Suprapubic skin (tissue), 4 donors: ENCODE measurements at regions not wholly inside any gene's neighbourhood (a gene's known extent, or its start where the extent isn't known, plus 50 kb on each side); places are given as distances from the start of the nearest gene placed in this dataset.

Experiments used
- DNase-seq, 2 donors: peaks; one replicate each; pipeline ENCODE4 v3.0.0-alpha.2; 2019; ENCODE audit warnings: low spot score in 2 of 2
- H3K27ac ChIP-seq: fragments of 200-600 bp; sonication (generic); one replicate; pipeline ENCODE4 v1.5.1; 2019
- H3K27me3 ChIP-seq: fragments of 200-600 bp; sonication (generic); one replicate; pipeline ENCODE4 v1.5.1; 2019
- H3K36me3 ChIP-seq: fragments of 200-600 bp; sonication (generic); one replicate; pipeline ENCODE4 v1.5.1; 2019
- H3K4me1 ChIP-seq: fragments of 200-600 bp; sonication (generic); one replicate; pipeline ENCODE4 v1.5.1; 2019
- H3K4me3 ChIP-seq: fragments of 200-600 bp; sonication (generic); one replicate; pipeline ENCODE4 v1.5.1; 2019; ENCODE audit warnings: mild to moderate bottlenecking
- H3K9me3 ChIP-seq: fragments of 200-600 bp; sonication (generic); one replicate; pipeline ENCODE4 v1.5.1; 2019
- EP300 ChIP-seq: sonication (generic); formaldehyde crosslinking; IDR thresholded peaks from one replicate; pipeline ENCODE4 v1.6.1; 2017; ENCODE audit warnings: antibody characterized with exemption
- POLR2A ChIP-seq, 2 donors: fragments of 450-650 bp; IDR thresholded peaks; one replicate each; pipeline ENCODE4 v1.6.1; 2017; ENCODE audit warnings: antibody characterized with exemption in 2 of 2, mild to moderate bottlenecking in 2 of 2, moderate library complexity in 2 of 2
- POLR2AphosphoS5 ChIP-seq, 3 donors: sonication (generic); formaldehyde crosslinking; IDR thresholded peaks; one replicate each; pipeline ENCODE4 v1.6.1; 2017; ENCODE audit warnings: antibody characterized with exemption in 3 of 3
- whole genome bisulfite sequencing: methylation state at CpG from one replicate; pipeline ENCODE4 v1.1.5; 2018; 5-methylcytosine and 5-hydroxymethylcytosine counted together
- TF ChIP-seq, protein P1 (sequence below), 2 donors: fragments of 200-600 bp in 1 of 2; fragments of 450-650 bp in 1 of 2; sonication (generic) in 1 of 2; IDR thresholded peaks; one replicate each; pipeline ENCODE4 v1.5.1; 2016 to 2019; ENCODE audit warnings: antibody characterized with exemption in 2 of 2, mild to moderate bottlenecking in 1 of 2, moderate library complexity in 1 of 2

DNA sequence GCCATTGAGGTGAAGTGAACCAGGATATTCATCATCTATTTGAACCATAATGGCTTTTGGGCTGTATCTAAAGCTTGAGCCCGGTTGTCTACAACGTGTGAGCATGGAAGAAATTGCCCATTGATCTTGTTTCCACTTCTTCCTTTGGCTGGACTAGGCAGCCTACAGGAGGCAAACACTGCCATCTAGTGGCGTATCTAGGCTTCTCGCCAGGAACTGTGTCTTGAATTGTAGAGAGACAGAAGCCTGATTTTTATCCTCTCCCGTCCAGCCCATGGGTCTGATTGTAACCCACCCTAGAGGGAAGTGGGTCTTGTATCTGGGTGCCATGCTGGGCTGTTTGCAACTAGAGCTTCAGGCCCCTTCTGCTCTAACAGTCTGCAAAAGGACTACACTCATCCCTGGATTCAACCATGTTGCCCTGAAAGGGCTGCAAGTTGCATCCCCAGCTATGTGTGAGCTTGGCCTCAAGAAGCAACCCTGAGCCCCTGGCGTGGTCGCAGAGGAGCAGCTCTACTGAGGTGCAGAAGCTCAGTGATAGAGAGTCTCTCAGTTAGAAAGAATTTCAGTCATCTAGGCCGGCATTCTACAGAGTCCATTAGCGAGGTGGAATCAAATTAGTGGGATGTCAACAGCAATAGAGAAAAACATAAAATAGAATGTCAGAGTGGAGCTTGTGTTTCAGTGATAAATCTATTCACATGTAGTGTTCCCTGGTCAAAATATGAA is 170.2 kb upstream of the UMPS start:
- H3K9me3 ChIP-seq = no peaks in the 10 kb centered on the region
- no peak overlapping the region for H3K4me3 ChIP-seq
- 31% methylated on average over 9 of the region's 9 CpGs for WGBS
- DNase-seq = peak in 1 of 2 donors; percentile 74
- TF ChIP-seq POLR2AphosphoS5 (IDR thresholded peaks at IDR 0.05) = no peak
- TF ChIP-seq EP300 = no peak
- TF ChIP-seq, protein P1, sequence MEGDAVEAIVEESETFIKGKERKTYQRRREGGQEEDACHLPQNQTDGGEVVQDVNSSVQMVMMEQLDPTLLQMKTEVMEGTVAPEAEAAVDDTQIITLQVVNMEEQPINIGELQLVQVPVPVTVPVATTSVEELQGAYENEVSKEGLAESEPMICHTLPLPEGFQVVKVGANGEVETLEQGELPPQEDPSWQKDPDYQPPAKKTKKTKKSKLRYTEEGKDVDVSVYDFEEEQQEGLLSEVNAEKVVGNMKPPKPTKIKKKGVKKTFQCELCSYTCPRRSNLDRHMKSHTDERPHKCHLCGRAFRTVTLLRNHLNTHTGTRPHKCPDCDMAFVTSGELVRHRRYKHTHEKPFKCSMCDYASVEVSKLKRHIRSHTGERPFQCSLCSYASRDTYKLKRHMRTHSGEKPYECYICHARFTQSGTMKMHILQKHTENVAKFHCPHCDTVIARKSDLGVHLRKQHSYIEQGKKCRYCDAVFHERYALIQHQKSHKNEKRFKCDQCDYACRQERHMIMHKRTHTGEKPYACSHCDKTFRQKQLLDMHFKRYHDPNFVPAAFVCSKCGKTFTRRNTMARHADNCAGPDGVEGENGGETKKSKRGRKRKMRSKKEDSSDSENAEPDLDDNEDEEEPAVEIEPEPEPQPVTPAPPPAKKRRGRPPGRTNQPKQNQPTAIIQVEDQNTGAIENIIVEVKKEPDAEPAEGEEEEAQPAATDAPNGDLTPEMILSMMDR (IDR thresholded peaks at IDR 0.05) = peak; percentile 43 to 88
- TF ChIP-seq POLR2A (IDR thresholded peaks at IDR 0.05) = no peak
- peaks cover 26% of the 10 kb centered on the region for H3K4me1 ChIP-seq
- no peaks in the 10 kb centered on the region for H3K27me3 ChIP-seq
- H3K27ac ChIP-seq = no peak overlapping the region
- H3K36me3 ChIP-seq = no peaks in the 10 kb centered on the region

DNA sequence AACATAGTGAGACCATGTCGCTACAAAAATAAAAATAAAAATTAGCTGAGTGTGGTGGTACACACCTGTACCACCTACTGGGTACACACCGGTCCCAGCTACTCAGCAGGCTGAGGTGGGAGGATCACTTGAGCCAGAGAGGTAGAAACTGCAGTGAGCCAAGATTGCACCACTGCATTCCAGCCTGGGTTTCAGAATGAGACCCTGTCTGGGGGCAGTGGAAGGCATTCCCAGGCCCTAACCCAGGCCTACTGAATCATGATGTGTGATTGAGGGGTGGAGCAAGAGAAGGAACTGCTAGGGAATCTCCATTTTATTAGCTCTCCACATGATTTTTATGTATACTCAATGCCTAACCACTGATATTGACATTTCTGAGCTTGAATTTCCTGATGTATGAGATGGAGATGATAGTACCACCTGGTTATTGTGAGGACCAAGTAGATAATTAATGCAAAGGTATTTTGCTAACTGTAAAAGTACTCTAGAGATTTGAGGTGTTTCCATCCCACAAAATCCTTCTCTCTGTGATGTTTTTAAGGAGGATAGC is 169.5 kb upstream of the UMPS start:
- no peaks in the 10 kb centered on the region for H3K27me3 ChIP-seq
- H3K4me1 ChIP-seq = peaks cover 26% of the 10 kb centered on the region
- 78% methylated on average over 2 of the region's 2 CpGs for WGBS
- H3K27ac ChIP-seq = no peak overlapping the region
- H3K36me3 ChIP-seq = no peaks in the 10 kb centered on the region
- no peak overlapping the region for H3K4me3 ChIP-seq
- TF ChIP-seq POLR2A (IDR thresholded peaks at IDR 0.05) (no peak), EP300 (no peak), POLR2AphosphoS5 (IDR thresholded peaks at IDR 0.05) (no peak)
- TF ChIP-seq, protein P1 (IDR thresholded peaks at IDR 0.05) = no peak
- no peak for DNase-seq
- H3K9me3 ChIP-seq = no peaks in the 10 kb centered on the region

DNA sequence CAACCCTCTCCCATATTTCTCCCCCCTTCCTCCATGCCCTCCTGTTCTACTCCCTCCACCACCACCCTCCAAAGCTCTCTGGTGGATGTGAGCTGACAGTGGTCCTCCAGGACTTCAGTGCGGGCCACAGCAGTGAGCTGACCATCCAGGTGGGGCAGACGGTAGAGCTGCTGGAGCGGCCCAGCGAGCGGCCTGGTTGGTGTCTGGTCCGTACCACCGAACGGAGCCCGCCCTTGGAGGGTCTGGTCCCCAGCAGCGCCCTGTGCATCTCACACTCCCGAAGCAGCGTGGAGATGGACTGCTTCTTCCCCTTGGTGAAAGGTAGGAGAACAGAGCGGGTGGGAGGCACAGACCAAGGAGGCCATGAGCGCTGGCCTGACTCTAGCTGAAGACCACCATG is 167.5 kb upstream of the UMPS start:
- Histone ChIP-seq H3K27ac (no peak overlapping the region), H3K27me3 (no peaks in the 10 kb centered on the region), H3K9me3 (no peaks in the 10 kb centered on the region), H3K36me3 (no peaks in the 10 kb centered on the region), H3K4me1 (peaks cover 20% of the 10 kb centered on the region), H3K4me3 (no peak overlapping the region)
- 93% methylated on average over 14 of the region's 14 CpGs for WGBS
- no peak for DNase-seq
- TF ChIP-seq, protein P1 (IDR thresholded peaks at IDR 0.05) = no peak
- TF ChIP-seq POLR2A (IDR thresholded peaks at IDR 0.05) = no peak
- no peak for TF ChIP-seq EP300
- no peak for TF ChIP-seq POLR2AphosphoS5 (IDR thresholded peaks at IDR 0.05)

DNA sequence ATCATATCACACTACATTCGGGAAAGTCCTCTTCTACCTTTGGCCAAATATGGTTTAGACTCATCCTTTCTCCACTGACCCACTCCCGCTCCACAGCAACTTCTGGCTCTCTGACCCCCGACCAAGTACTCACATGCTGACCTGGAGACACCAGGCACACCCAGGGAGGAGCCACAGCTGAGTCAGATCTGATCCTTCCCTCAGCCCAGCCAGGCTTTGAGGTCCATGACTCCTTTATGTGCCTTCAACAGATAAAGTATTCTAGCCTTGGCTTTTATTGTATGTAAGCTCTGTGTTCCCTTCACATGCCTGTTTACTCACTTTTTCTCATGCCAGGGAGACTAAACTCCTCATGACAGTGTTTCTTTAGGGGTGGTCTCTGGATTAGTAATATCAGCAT is 166.9 kb upstream of the UMPS start:
- H3K4me1 ChIP-seq = peaks cover 14% of the 10 kb centered on the region
- H3K36me3 ChIP-seq = no peaks in the 10 kb centered on the region
- H3K27ac ChIP-seq = no peak overlapping the region
- no peak for DNase-seq
- no peaks in the 10 kb centered on the region for H3K27me3 ChIP-seq
- no peaks in the 10 kb centered on the region for H3K9me3 ChIP-seq
- TF ChIP-seq POLR2A (IDR thresholded peaks at IDR 0.05) (no peak), EP300 (no peak), POLR2AphosphoS5 (IDR thresholded peaks at IDR 0.05) (no peak)
- TF ChIP-seq, protein P1 (IDR thresholded peaks at IDR 0.05) = no peak
- H3K4me3 ChIP-seq = no peak overlapping the region
- 78% methylated on average over 3 of the region's 3 CpGs for WGBS

DNA sequence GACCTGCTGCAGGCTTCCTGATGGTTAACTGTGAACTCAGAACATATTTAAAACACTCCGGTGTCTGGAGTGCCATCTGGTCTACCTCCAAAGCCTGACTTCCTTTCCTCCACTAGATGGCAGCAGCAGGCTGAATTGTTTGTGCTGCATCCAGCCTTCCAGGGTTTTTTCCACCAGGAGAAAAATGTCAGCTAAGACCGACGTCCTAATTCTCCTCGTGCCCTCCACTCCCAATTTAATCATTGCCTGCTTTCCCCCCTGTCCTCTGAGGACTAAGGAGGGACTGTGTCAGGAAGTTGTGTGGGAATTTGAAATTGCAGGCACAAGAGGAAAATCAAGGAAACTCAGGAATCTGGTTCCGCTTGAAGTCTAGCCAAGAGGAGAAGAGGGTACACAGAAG is 165.2 kb upstream of the UMPS start:
- Histone ChIP-seq H3K4me3 (no peak overlapping the region), H3K9me3 (no peaks in the 10 kb centered on the region), H3K36me3 (no peaks in the 10 kb centered on the region), H3K27ac (no peak overlapping the region), H3K4me1 (no peaks in the 10 kb centered on the region), H3K27me3 (no peaks in the 10 kb centered on the region)
- TF ChIP-seq EP300 = no peak
- TF ChIP-seq, protein P1 (IDR thresholded peaks at IDR 0.05) = peak; percentile 74 to 78
- peak in 1 of 2 donors; percentile 68 for DNase-seq
- WGBS = 19% methylated on average over 5 of the region's 5 CpGs
